ENCODE measurements at regions not wholly inside any gene's neighbourhood (a gene's known extent, or its start where the extent isn't known, plus 50 kb on each side); places are given as distances from the start of the nearest gene placed in this dataset.

DNA sequence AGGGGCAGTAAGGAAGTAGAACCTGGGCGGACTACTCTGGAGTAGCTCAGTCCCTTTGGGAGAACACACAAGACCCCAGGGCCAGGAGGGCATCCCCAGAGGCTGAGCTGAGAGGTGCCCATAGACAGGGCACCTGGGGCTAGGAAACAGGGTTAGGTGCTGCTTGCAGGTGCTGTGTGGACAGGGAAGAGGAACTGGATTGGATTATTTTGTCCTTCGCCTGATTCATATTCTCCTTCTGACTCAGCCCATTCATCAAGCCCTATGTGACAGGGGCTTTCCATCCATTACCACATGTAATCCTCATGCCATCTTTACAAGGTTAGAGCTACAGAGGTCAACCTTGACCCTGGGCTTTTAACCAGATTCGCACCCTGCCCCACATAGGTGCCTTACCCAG, 183.9 kb downstream of the C1orf94 start:
- H3K4me3 ChIP-seq (ENCODE audit: low read depth in 1 of 2, low read length in 2 of 2) = no peak overlapping the region
- no peaks in the 10 kb centered on the region for H3K9me3 ChIP-seq (ENCODE audit: control insufficient read depth in 1 of 2, low read length in 2 of 2)
- H3K4me1 ChIP-seq (ENCODE audit: control insufficient read depth in 1 of 2, insufficient read depth in 2 of 2, low read length in 2 of 2) = no peaks in the 10 kb centered on the region
- H3K27ac ChIP-seq (ENCODE audit: low read length) = no peak overlapping the region
- H3K27me3 ChIP-seq (ENCODE audit: low read depth, low read length) = no peaks in the 10 kb centered on the region
- no peaks in the 10 kb centered on the region for H3K36me3 ChIP-seq (ENCODE audit: control insufficient read depth in 1 of 2, insufficient read depth in 2 of 2, low read length in 2 of 2)

DNA sequence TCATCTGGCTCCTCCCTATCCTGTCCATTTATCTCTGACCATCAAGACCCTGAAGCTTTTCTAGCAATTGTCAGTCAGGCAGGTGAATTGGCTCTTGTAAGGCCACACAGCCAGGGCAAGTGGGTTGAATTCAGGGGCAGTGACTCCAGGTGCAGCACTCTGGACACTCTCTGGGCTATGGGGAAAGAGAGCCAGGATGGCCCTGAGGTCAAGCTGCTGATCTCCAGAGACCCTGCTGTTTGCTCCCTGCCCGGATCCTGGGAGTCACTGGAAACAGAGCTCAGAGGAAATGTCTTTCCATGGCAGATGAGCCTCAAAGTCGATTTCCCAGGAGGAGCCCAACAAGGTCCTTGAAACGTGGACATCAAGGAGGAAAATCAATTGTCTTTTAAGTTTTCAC, 184.4 kb downstream of the C1orf94 start:
- Histone ChIP-seq H3K4me1 (ENCODE audit: control insufficient read depth in 1 of 2, insufficient read depth in 2 of 2, low read length in 2 of 2) (no peaks in the 10 kb centered on the region), H3K27me3 (ENCODE audit: low read depth, low read length) (no peaks in the 10 kb centered on the region), H3K36me3 (ENCODE audit: control insufficient read depth in 1 of 2, insufficient read depth in 2 of 2, low read length in 2 of 2) (no peaks in the 10 kb centered on the region), H3K4me3 (ENCODE audit: low read depth in 1 of 2, low read length in 2 of 2) (no peak overlapping the region), H3K9me3 (ENCODE audit: control insufficient read depth in 1 of 2, low read length in 2 of 2) (no peaks in the 10 kb centered on the region), H3K27ac (ENCODE audit: low read length) (no peak overlapping the region)

DNA sequence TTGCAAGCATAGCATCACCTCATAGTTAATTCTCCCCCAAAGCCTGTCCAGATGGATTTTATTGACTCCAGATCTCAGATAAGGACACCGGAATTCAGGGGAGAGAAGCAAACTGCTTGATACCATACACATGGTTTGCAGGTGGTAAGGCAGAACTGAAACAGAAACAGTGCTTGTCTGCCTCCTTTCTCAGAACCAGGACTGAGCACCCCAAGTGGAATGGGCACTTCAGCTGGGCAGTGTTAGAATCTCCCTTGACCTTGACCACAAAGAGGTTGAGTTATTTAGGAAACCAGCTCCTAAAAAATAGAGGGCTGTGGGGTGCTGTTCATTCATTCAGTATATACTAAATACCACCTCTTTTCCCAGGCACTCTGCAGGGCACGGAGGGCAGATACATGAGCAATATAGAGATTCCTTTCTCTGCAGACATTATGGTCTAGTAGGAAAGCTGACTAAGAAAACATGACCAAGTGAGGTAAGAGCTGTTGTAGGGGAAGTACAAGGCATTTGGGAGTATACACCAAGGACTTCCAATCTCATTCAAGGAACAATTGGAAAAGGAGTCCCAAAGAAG, 185.2 kb downstream of the C1orf94 start:
- Histone ChIP-seq H3K4me1 (ENCODE audit: control insufficient read depth in 1 of 2, insufficient read depth in 2 of 2, low read length in 2 of 2) (no peaks in the 10 kb centered on the region), H3K27ac (ENCODE audit: low read length) (no peak overlapping the region), H3K4me3 (ENCODE audit: low read depth in 1 of 2, low read length in 2 of 2) (no peak overlapping the region), H3K36me3 (ENCODE audit: control insufficient read depth in 1 of 2, insufficient read depth in 2 of 2, low read length in 2 of 2) (no peaks in the 10 kb centered on the region), H3K9me3 (ENCODE audit: control insufficient read depth in 1 of 2, low read length in 2 of 2) (no peaks in the 10 kb centered on the region), H3K27me3 (ENCODE audit: low read depth, low read length) (no peaks in the 10 kb centered on the region)

DNA sequence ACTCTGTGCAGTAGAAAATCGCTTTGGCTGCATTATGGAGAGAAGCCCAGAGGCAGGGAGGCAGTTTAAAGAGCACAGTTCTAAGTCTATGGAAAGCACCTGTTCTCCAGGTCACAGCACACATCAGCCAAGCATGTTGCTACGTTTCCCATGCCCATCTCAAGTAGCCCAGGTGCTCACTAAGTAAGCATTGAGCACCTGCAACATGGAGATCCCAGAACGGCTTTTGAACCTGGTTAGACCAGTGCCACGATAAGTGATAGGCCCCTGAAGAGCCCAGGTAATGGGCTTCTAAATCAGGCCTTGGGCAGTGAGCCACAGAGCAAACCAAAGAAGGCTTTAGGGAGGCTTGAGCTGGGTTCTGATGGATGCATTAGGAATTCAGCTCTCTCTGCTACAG, 186.2 kb downstream of the C1orf94 start:
- no peaks in the 10 kb centered on the region for H3K4me1 ChIP-seq (ENCODE audit: control insufficient read depth in 1 of 2, insufficient read depth in 2 of 2, low read length in 2 of 2)
- no peak overlapping the region for H3K4me3 ChIP-seq (ENCODE audit: low read depth in 1 of 2, low read length in 2 of 2)
- no peak overlapping the region for H3K27ac ChIP-seq (ENCODE audit: low read length)
- no peaks in the 10 kb centered on the region for H3K27me3 ChIP-seq (ENCODE audit: low read depth, low read length)
- no peaks in the 10 kb centered on the region for H3K9me3 ChIP-seq (ENCODE audit: control insufficient read depth in 1 of 2, low read length in 2 of 2)
- H3K36me3 ChIP-seq (ENCODE audit: control insufficient read depth in 1 of 2, insufficient read depth in 2 of 2, low read length in 2 of 2) = no peaks in the 10 kb centered on the region

DNA sequence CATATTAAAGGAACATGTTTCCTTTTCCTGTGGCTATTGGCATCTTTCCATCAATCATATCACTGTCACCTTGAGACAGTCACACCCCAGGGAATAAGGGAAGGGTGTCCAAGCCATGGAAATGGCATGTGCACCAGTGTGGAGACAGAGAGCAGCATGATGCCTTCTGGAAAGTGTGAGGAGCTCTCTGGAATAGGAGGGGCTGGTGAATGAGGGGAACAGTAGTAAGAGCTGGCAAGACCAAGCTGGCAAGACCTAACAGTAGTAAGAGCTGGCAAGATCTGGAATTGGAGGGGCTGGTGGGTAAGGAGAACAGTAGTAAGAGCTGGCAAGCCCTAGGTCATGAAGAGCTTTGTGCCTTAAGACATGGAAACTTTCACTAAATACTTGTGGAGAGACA, 186.7 kb downstream of the C1orf94 start:
- Histone ChIP-seq H3K27ac (ENCODE audit: low read length) (no peak overlapping the region), H3K36me3 (ENCODE audit: control insufficient read depth in 1 of 2, insufficient read depth in 2 of 2, low read length in 2 of 2) (no peaks in the 10 kb centered on the region), H3K4me3 (ENCODE audit: low read depth in 1 of 2, low read length in 2 of 2) (no peak overlapping the region), H3K4me1 (ENCODE audit: control insufficient read depth in 1 of 2, insufficient read depth in 2 of 2, low read length in 2 of 2) (no peaks in the 10 kb centered on the region), H3K27me3 (ENCODE audit: low read depth, low read length) (no peaks in the 10 kb centered on the region), H3K9me3 (ENCODE audit: control insufficient read depth in 1 of 2, low read length in 2 of 2) (no peaks in the 10 kb centered on the region)

DNA sequence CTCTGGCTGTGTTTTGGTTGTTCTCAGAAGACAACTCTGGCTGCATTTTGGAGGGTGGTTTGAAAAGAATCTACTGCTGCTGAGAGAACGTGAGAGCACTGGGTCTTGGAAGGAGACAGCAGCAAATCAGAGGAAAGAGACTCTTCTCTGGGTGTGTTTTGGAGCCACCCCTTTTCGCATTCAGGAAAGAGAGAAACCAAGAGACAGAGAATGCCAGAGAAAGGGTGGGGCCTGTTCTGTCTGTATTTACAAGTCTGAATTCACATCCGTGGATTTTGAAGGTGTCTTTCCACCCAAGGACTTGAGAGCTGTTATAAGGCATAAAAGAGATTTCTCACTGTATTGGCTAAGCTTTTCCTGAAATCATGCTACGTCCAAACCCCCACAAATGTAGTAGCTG, 187.2 kb downstream of the C1orf94 start:
- H3K9me3 ChIP-seq (ENCODE audit: control insufficient read depth in 1 of 2, low read length in 2 of 2) = no peaks in the 10 kb centered on the region
- H3K4me3 ChIP-seq (ENCODE audit: low read depth in 1 of 2, low read length in 2 of 2) = no peak overlapping the region
- no peak overlapping the region for H3K27ac ChIP-seq (ENCODE audit: low read length)
- H3K36me3 ChIP-seq (ENCODE audit: control insufficient read depth in 1 of 2, insufficient read depth in 2 of 2, low read length in 2 of 2) = no peaks in the 10 kb centered on the region
- no peaks in the 10 kb centered on the region for H3K27me3 ChIP-seq (ENCODE audit: low read depth, low read length)
- no peaks in the 10 kb centered on the region for H3K4me1 ChIP-seq (ENCODE audit: control insufficient read depth in 1 of 2, insufficient read depth in 2 of 2, low read length in 2 of 2)

DNA sequence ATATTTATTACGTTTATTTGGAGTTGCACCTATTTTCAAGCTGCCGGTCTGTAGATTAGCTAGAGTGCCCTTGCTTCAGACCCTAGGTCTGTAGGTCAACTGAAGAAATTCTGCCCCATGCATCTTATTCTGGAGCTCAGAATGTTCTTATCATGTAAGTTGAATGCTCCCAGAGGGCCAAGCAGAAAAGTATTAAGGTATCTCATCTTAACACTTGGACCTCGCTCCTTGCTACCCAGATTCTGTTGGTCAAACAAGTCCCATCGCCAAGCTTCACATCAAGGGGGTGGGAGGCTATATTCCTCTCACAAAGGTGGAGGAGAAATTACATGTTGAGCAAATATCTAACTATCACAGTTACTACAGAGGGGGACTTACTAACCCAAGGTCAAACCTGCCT, 187.7 kb downstream of the C1orf94 start:
- Histone ChIP-seq H3K27ac (ENCODE audit: low read length) (no peak overlapping the region), H3K4me1 (ENCODE audit: control insufficient read depth in 1 of 2, insufficient read depth in 2 of 2, low read length in 2 of 2) (no peaks in the 10 kb centered on the region), H3K4me3 (ENCODE audit: low read depth in 1 of 2, low read length in 2 of 2) (no peak overlapping the region), H3K9me3 (ENCODE audit: control insufficient read depth in 1 of 2, low read length in 2 of 2) (no peaks in the 10 kb centered on the region), H3K36me3 (ENCODE audit: control insufficient read depth in 1 of 2, insufficient read depth in 2 of 2, low read length in 2 of 2) (no peaks in the 10 kb centered on the region), H3K27me3 (ENCODE audit: low read depth, low read length) (no peaks in the 10 kb centered on the region)

DNA sequence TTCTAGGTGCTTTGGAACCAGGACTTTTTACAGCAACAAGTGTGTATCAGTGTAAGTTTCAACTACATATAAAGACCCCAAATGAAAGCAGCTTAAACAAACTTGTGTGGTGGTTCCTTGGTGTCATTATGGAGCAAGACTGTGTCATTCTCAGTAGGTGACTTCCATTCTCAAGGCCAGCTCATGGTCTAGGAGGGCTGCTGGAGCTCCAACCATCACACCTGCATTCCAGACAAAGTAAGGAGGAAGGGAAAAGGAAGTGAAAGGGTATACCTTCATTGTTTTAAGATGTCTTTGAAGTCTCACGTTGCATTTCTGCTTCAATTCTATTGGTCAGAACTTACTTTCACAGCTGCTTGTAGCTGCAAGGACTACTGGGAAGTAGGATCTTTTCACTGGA, 188.6 kb downstream of the C1orf94 start:
- H3K36me3 ChIP-seq (ENCODE audit: control insufficient read depth in 1 of 2, insufficient read depth in 2 of 2, low read length in 2 of 2) = no peaks in the 10 kb centered on the region
- no peak overlapping the region for H3K4me3 ChIP-seq (ENCODE audit: low read depth in 1 of 2, low read length in 2 of 2)

DNA sequence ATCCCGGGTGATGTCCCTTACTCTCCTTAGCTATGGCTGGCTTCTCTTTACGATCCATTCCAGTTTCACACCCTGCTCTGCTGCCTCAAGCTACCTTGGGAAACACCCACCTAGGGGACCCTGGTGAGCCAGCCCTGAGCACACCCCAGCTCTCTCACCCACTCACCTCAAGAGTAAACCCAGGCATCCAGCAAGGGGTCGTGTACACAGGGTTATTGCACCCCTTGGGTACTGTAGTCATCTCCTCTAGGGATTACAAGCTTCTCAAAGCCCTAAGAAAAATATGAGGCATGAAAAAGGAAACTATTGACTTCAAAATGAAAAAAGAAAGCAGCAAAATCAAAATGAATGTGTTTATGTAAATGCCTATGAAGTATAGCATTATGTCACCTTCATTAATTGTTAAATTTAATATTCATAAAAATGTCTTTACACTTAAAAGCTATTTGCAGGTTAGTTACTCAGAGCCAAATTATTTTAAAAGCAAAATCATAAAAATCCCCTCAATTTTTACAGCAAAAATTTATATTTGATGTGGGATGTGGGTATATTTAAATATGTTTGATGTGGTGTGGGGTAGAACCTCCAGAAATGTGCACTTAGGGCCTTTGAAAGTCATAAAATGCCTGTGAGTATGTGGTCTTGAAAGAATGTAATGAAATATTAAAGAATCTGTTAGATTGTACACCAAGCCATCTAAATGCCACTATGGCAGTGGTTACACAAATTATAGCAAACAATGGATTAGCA, 190.3 kb downstream of the C1orf94 start:
- no peaks in the 10 kb centered on the region for H3K4me1 ChIP-seq (ENCODE audit: control insufficient read depth in 1 of 2, insufficient read depth in 2 of 2, low read length in 2 of 2)
- H3K4me3 ChIP-seq (ENCODE audit: low read depth in 1 of 2, low read length in 2 of 2) = no peak overlapping the region
- no peak overlapping the region for H3K27ac ChIP-seq (ENCODE audit: low read length)
- H3K9me3 ChIP-seq (ENCODE audit: control insufficient read depth in 1 of 2, low read length in 2 of 2) = no peaks in the 10 kb centered on the region
- H3K27me3 ChIP-seq (ENCODE audit: low read depth, low read length) = no peaks in the 10 kb centered on the region
- no peaks in the 10 kb centered on the region for H3K36me3 ChIP-seq (ENCODE audit: control insufficient read depth in 1 of 2, insufficient read depth in 2 of 2, low read length in 2 of 2)

More for the DNA sequence above, 188.6 kb downstream of the C1orf94 start:
- Histone ChIP-seq H3K27ac (ENCODE audit: low read length) (no peak overlapping the region), H3K4me1 (ENCODE audit: control insufficient read depth in 1 of 2, insufficient read depth in 2 of 2, low read length in 2 of 2) (no peaks in the 10 kb centered on the region), H3K27me3 (ENCODE audit: low read depth, low read length) (no peaks in the 10 kb centered on the region), H3K9me3 (ENCODE audit: control insufficient read depth in 1 of 2, low read length in 2 of 2) (no peaks in the 10 kb centered on the region)

DNA sequence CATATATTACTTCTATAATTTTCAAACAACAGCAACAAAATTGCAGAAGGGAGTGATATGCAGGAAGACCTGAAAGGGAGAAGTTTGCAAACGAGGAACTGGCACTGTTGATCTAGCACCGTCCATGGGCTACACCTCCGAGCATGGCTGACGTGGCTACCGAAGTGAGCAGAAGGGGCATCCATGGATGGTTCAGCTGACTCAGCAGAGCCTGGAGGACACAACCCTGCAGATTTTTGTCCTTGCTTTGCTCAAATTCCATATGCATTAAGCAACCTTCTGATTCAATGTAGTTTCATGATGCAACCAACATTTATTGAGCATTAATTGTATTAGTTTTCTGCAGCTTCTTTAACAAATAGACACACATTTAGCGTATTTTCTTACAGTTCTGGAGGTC, 191.2 kb downstream of the C1orf94 start:
- Histone ChIP-seq H3K9me3 (ENCODE audit: control insufficient read depth in 1 of 2, low read length in 2 of 2) (no peaks in the 10 kb centered on the region), H3K4me3 (ENCODE audit: low read depth in 1 of 2, low read length in 2 of 2) (no peak overlapping the region), H3K36me3 (ENCODE audit: control insufficient read depth in 1 of 2, insufficient read depth in 2 of 2, low read length in 2 of 2) (no peaks in the 10 kb centered on the region), H3K27ac (ENCODE audit: low read length) (no peak overlapping the region), H3K4me1 (ENCODE audit: control insufficient read depth in 1 of 2, insufficient read depth in 2 of 2, low read length in 2 of 2) (no peaks in the 10 kb centered on the region), H3K27me3 (ENCODE audit: low read depth, low read length) (no peaks in the 10 kb centered on the region)

DNA sequence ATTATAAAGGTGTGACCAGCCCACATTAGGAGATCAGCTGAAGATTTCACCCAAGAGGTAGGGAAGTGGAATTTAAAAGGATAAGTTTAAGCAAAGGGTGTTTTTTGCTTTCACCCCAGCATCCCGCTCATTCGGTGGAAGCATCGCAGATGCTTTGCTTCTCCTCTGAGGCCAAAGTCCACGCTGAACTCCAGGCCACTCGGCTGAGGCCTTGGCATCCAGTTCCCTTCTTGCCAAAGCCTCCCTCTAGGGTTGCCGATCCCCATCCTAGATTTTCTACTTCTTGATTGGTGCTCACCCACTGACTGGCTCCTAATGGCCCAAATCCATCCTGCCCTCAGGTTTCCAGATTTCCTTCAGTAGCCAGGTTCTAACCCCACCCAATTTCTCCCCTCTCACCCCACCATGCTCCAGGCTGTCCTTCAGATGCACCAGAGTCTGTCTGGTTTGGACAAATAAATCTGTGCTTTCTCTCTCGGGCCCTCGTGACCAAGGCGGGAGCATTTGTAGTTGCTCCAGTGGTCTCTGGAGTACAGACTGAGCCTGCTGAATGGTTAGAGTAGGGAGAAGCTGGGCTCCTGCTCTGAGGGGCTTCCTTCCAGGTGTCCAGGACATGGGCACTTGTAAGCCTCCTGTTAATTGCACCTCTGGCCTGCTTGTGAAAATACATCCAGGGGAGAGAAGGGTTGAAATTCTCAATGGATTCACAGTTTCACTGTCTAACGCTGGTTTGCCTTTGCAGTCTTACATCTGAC, 193.2 kb downstream of the C1orf94 start:
- Histone ChIP-seq H3K36me3 (ENCODE audit: control insufficient read depth in 1 of 2, insufficient read depth in 2 of 2, low read length in 2 of 2) (no peaks in the 10 kb centered on the region), H3K9me3 (ENCODE audit: control insufficient read depth in 1 of 2, low read length in 2 of 2) (no peaks in the 10 kb centered on the region), H3K4me1 (ENCODE audit: control insufficient read depth in 1 of 2, insufficient read depth in 2 of 2, low read length in 2 of 2) (no peaks in the 10 kb centered on the region), H3K27ac (ENCODE audit: low read length) (no peak overlapping the region), H3K4me3 (ENCODE audit: low read depth in 1 of 2, low read length in 2 of 2) (no peak overlapping the region), H3K27me3 (ENCODE audit: low read depth, low read length) (no peaks in the 10 kb centered on the region)
